GM19467 (cell line): ENCODE measurements at regions not wholly inside any gene's neighbourhood (a gene's known extent, or its start where the extent isn't known, plus 50 kb on each side); places are given as distances from the start of the nearest gene placed in this dataset.

ENCODE experiments used
- ATAC-seq: cut with Tn5 transposase; IDR thresholded peaks from one replicate; pipeline ENCODE4 v1.9.1; 2021; ENCODE audit warnings: mild to moderate bottlenecking, moderate library complexity; ENCODE audit not compliant: unreplicated experiment

DNA sequence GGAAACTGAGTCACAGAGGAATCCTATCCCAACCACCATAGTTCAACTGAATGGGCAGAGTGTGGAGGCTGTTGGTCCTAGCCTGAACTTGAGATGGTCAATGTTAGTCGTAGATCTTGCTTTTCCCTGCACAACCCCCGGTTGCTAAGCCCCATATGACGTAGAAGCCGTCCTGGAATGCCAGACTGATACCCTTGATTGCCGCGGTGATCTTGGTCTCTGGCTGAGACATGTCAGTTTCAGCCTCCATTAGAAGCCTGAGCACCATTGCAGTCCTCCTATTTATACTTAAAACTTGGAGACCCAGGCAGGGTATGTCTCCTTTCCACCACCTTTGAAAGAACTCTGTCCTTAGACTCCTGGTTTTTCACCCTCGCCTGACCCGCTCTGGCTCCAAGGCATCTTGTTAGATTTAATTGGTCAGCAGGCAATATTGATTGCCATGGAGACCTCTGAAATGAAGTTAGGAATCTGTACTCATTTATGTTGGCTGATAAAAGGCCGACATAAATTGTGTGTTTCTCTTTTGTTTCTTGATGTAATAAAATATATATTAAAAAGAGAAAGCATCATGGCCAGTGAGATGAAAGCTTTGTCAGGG, 53.4 kb downstream of the RPLP1 start:
- ATAC-seq, result no peak

DNA sequence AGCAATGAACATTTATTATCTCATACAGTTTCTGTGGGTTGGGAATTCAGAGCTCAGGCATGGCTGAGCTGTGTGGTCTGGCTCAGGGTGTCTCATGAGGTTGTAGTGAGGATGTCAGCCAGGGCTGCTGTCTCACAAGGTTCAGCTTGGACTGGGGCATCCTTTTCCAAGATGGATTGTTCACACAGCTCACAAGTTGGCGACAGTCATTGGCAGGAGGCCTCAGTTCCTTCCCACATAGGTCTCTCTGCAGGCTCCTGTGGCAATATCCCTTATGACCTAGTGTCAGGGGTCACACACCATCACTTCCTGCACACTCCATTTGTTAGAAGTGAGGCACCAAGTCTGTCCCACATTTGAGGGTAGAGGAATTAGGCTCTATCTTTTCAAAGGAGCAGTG, 56.0 kb downstream of the RPLP1 start:
- ATAC-seq, result no peak

DNA sequence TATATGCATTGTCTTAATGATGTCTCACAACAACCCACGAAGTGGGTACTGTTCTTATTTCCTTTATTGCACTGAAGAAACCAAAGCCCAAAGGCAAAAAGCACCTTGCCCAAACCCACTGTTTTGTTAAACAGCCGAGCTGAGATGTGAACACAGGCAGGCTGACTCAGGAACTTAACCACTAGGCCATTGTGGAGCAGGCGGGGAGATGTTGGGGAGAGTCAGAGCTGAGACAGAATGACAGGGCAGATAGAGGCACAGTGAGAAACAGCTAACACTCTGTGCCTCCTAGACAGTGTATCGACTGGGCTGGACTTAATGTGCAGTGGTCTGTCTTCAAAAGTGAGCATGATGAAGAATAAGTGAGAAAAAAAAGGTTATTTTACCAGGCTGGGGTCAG, 56.5 kb downstream of the RPLP1 start:
- no peak for ATAC-seq

DNA sequence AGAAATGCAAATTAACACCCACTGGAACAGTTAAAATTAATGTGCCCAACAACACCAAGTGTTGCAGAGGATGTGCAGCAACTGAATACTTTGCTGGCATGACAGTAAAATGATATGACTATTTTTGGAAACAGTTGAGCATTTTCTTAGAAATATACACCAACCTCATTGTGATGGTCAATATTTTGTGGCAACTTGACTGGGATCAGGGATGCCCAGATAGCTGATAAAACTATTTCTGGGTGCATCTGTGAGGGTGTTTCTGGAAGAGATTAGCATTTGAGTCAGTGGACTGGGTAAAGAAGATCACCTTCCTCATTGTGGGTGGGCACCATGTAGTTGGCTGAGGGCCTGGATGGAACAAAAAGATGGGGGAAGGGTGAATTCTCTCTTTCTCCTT, 57.9 kb downstream of the RPLP1 start:
- ATAC-seq, result no peak

DNA sequence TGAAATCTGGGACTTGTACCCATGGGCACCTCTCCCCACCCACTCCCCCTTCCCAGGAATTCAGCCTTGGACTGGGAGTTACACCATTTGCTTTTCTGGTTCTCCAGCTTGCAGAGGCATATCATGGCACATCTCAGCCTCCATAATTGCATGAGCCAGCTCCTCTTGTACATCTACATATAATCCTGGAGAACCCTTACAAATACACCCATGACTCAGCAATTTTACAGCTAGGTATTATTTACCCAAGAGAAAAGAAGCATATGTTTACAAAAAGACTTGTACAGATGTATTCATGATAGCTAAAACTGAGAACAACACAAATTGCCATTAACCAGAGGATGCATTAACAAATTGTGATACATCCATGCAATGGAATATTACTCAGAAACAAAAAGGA, 58.4 kb downstream of the RPLP1 start:
- ATAC-seq, result no peak

DNA sequence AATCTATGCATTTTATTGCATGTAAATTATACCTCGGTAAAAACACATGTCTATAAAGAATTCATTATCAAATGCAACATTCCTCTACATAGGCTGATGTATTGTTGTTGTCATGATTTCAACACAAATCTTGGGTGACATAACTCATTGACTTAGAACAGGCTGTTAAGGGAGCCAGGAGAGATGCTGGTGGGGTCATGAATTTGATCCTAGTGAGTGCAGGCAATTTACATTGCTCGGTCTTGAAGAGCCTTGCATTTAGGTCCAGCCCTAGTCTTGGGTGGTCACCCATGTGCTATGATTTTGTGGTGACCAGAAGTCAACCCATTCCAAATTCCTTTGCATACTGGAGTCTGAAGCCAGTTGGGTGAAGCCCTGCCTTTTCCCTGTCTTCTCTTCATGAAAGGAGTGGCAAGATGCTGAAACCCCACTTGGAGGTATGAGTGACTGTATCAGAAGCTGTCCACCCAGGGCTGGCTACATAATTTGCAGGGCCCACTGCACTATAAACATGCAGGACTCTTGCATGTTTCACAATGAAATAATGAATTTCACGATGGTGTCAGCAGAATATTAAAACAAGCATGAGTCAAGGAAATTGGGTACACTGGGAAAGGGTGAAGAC, 59.2 kb downstream of the RPLP1 start:
- ATAC-seq, result no peak

DNA sequence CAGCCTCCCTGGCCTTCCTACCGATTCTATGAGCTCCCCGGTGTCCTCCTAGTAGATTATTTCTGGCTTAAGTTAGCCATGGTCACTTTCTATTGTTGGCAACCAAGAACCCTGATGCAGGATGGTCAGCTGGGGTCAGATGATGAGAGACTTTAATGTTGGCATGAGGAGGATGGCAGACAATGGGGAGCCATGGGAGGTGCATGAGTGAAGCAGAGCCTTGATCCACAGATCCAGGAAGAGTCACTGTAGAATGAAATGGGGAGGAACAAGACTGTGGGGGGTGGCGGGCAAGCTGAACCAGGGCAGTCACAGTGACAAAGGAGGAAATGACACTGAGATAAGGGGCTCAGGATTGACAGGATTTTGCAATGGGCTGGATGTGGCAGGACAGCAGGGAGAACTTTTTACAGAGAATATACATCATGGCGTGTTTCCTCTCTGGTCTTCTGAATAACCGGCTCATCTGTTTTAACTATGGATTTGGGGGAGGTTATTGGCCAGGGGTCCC, 60.9 kb downstream of the RPLP1 start:
- no peak for ATAC-seq

DNA sequence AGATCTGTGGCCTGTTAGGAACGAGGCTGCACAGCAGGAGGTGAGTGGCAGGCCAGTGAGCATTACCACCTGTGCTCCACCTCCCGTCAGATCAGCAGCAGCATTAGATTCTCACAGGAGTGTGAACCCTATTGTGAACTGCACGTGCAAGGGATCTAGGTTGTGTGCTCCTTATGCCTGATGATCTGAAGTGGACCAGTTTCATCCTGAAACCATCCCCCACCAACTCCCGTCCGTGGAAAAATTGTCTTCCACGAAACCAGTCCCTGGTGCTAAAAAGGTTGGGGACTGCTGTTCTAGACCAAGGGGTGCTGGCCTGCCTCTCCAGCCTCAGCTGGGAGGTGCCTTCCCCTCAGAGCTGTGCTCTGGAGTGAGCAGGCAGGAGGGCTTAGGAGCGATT, 61.4 kb downstream of the RPLP1 start:
- ATAC-seq, result no peak

DNA sequence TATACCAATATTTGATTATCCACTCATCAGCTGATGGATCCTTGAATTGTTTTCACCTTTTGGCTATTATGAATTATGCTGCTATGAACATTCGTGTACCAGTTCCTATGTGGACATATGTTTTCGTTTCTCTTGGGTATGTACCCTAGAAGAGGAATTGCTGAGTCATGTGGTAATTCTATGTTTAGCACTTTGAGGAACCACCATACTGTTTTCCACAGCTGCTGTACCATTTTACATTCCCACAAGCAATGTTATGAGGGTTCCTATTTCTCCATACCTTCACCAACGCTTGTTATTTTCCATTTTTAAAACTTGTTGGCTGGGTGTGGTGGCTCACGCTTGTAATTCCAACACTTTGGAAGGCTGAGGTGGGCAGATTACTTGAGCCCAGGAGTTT, 62.9 kb downstream of the RPLP1 start:
- no peak for ATAC-seq

DNA sequence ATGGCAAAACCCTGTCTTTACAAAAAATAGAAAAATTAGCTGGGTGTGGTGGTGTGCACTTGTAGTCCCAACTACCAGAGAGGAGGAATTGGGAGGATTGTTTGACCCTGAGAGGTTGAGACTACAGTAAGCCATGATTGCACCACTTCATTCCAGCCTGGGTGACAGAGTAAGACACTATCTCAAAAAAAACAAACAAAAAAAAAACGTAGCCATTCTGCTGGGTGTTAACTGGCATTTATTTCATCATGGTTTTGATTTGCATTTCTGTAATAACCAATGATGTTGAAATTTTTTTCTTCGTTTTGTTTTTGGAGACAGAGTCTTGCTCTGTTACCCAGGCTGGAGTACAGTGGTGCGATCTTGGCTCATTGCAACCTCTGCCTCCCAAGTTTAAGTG, 63.3 kb downstream of the RPLP1 start:
- ATAC-seq, result no peak

DNA sequence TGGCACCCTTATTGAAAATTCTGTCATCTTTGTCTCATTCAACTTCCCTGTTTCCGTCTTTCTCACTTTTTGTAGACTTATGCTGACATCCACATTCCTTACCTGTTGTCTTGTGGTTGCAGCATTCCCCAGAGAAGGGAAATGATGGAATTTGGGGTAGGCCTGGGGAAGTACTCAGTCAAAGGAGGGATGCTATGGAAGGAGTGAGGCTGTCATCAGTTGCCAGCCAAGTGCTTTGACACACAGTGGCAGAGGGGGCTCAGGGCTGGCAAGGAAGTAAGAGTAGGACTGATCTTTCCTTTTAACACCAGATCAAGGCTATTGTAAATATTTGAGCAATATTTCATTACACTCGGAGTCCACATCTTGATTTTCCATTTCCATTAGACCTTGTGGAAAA, 64.4 kb downstream of the RPLP1 start:
- no peak for ATAC-seq

DNA sequence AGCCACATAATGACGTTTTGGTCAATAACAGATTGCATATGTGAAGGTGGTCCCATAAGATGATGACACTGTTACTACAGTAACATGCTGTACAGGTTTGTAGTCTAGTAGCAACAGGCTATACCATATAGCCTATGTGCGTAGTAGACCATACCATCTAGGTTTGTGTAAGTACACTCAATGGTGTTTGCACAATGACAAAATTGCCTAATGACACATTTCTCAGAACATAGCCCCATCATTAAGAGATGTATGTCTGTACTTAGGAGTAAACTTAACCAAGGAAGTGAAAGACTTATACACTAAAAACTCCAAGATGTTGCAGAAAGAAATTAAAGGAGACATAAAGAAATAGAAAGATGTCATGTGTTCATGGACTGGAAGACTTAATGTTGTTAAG, 66.2 kb downstream of the RPLP1 start:
- no peak for ATAC-seq

DNA sequence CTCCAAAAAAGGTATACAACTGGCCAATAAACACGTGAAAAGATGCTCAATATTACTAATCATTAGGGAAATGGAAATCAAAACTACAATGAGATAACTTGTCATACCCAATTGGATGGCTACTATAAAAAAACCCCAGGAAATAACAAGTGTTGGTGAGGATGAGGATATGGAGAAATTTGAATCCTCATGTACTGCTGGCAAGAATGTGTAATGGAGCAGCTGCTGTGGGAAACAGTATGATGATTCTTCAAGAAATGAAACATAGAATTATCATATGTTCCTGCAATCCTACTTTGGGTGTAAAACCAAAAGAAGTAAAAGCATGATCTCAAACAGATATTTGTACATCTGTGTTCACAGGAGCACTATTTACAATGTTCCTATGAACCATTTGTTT, 67.4 kb downstream of the RPLP1 start:
- no peak for ATAC-seq

DNA sequence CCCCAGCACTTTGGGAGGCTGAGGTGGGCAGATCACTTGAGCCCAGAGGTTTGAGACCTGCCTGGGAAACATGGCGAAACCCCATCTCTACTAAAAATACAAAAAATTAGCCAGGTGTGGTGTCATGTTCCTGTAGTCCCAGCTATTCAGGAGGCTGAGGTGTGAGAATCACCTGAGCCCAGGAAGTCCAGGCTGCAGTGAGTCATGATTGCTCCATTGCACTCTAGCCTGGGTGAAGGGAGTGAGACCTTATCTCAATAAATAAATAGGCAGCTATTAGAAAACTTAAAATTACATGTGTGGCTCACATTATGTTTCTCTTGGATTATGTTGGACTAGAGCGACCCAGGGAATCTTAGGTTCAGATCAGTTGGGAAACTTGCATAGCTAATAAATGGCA, 69.7 kb downstream of the RPLP1 start:
- ATAC-seq, result no peak

DNA sequence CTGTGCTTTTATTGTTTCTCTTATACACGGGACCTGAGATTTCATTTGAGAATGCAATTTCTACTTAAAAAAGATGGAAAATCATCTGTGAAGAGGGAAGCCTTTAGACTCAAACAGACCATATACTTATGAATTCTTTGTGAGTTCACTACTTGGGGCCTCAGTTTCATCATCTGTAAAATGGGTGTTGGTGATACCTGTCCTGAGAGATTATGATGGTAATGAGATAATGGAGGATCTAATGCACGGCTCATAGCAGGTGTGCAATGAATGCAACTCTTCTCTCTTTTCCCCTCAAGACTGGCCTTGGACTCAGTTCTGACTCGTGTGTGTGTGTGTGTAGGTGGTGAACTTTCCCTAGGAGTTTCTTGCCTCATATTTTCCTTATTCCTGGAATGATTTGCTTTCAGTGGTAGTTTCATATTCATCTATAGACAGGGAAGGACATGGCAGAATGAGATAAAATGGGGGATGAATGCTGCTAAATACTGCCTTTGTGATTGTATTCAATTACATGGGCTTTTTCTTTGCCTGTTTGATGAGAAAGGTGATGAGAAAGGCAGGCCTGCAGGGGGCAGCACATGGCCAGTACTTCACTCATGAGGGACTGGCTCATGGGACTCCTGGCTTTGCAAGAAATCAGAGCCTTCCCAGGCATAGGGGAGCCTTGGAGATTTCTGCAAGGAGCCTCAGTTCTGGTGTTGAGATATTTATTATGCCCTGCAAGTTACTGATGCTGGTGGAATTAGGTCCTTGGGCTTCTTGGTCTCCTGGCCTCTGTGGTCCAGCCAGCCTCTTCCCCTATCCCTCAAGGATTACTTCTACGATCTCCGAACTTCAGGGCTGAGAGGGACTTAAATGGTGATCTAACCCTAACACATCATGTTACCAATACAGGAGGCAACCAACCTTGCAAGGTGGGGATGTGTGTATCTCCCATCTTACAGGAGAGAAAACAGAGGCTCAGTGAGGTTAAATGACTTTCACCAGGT, 70.7 kb downstream of the RPLP1 start:
- ATAC-seq, result no peak

DNA sequence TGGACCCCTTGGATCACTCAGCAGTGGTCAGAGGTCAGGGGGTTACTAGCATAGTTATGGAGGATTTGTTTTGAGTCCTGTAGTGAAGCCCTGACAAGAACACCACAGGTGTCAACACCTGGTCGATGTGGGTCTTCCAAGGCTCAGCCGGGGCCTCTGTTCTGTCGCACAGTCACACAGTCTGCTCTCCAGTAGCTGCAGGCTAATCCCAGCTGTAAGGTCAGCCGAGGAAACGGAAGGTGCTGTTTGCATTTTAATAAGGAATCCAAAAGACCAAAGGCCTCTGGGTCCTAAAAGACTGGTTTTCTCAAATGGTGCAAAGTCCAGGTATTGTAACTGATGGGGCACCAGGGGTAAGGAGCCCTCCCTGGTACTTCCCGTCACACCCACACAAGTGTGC, 71.7 kb downstream of the RPLP1 start:
- ATAC-seq, result no peak

DNA sequence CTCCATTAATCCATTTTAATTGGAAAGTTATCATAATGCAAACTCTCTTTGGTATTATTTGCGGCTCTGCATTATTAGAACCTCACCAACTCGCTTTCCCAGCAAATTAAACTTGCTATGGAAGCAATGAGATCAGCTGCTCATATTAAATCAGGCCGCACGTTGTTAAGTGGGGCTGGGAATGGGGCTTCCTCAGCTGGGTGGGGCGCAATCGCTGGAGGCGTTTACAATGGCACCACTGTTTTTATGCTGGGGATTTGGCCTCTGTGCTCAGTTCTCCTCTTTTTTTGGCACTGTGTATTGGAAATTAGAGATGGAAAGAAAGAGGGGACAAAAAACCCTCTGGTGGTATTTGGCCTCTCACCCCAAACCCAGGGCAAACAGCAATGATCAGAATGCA, 72.2 kb downstream of the RPLP1 start:
- ATAC-seq, result no peak

DNA sequence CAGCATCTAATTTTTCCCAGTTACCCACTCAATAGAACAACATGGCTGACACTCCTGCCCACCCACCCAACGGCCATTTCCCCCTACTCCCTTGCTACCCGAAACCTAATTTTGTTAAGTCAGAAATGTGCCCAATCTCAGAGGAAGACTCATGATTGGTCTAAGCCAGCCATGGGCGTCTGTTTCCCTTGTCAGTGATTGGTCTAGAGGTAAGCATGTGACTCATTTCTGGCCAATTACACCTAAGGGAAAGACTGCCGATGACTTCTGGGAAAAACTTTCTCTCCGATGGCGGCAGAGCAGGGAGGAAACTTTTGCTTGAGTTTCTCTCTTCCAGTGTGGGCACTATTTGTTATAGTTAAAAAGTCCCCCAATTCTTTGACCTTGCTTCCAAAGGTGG, 72.9 kb downstream of the RPLP1 start:
- no peak for ATAC-seq

DNA sequence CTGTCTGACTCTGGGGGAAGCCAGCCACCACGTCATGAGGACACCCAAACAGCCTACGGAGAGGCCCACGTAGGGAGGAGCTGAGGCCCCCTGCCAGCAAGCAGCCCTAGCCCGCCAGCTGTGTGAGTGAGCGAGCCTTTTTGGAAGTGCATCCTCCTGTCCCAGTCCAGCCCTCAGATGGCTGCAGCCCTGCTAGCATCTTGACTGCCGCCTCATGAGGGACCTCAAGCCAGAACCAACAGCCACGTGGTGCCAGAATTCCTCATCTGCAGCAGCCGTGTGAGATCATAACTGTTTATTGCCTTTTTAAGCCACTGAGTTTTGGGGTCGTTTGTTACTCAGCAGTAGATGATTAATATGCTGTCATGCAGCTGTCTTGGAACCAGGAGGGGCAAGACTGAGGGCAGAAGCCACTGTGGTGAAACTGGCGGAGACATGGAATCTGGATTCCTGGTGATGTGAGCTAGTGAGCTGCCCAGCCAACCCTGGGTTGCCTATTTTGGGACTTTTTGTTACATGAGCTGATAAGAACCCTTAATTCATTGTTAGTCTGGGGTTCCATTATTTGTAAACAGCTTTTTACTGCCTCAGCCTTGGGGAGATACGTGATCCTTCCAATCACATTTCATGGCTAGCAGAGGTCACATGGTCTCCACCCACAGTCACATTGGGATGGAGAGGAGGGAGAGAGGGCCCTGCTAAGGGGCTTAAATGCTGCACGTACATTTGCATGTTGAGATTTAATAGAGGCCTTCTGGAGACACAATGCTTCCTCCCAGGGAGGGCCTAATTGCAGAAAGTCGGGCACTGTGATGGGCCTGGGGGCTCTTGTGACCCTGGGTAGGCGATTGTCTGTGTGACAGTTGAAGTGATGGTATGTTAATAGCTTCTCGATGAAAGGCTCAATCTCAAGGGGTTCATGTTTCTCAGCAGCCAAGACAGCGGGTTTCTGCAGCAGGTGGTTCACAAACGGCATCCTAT, 73.8 kb downstream of the RPLP1 start:
- no peak for ATAC-seq

DNA sequence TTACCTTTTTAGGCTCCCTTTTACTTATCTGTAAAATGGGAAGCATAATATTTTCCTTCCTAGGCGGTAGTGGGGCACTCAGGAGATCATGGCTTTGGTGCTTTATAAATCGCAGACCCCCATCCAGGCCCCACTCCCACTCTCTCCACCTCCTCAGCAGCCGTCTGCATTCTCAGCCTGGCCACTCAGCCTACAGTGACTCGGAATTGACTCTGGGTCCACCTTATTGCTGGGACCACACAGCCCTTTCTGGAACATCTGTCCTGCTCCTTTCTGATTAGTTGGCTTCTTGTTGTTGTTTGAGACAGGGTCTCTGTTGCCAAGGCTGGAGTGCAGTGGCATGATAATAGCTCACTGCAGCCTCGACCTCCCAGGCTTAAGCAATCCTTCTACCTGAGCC, 76.5 kb downstream of the RPLP1 start:
- no peak for ATAC-seq
